ENCODE measurements at regions not wholly inside any gene's neighbourhood (a gene's known extent, or its start where the extent isn't known, plus 50 kb on each side); places are given as distances from the start of the nearest gene placed in this dataset.

GRCh38 chr4:54879576-54879975 is 221.8 kb downstream of the KIT start:
- Histone ChIP-seq H3K4me2 (ENCODE audit: low read depth, low read length) (0 out of 2 replicates have a peak overlapping the region, but pooled peaks have one; percentile 28), H2BK15ac (ENCODE audit: low read depth, low read length) (no peak overlapping the region; the same call in 2 of the 3 replicates), H3K27me3 (ENCODE audit: control insufficient read depth, insufficient read depth, low read length) (no peaks in the 10 kb centered on the region), H3K9me1 (ENCODE audit: insufficient read depth, low read length) (peaks cover 12% of the 10 kb centered on the region; the same call in 1 of the 2 replicates), H3K4me1 (ENCODE audit: control insufficient read depth, insufficient read depth, low read length) (peaks cover 4% of the 10 kb centered on the region), H2BK20ac (ENCODE audit: low read depth, low read length) (no peak overlapping the region; the same call in 1 of the 2 replicates), H4K5ac (ENCODE audit: low read depth, low read length) (no peak overlapping the region), H2BK120ac (ENCODE audit: low read depth, low read length) (peak overlapping the region; percentile 47; the same call in 1 of the 2 replicates), H4K91ac (ENCODE audit: insufficient read depth, low read depth, low read length) (no peak overlapping the region), H3K18ac (ENCODE audit: low read depth, low read length) (no peak overlapping the region), H2AK9ac (replicated peaks; ENCODE audit: low read depth, low read length, poor library complexity) (no peak overlapping the region), H4K8ac (ENCODE audit: low read depth in 2 of 2, low read length in 2 of 2) (no peak overlapping the region; a peak in 1 of 4 replicates), H3K23ac (ENCODE audit: low read depth, low read length) (no peak overlapping the region), H2AFZ (replicated peaks; ENCODE audit: low read length, poor library complexity) (no peak overlapping the region), H3K4me3 (ENCODE audit: insufficient read depth, low read depth, low read length) (no peak overlapping the region), H3K9ac (ENCODE audit: low read depth, low read length) (no peak overlapping the region), H3K14ac (replicated peaks; ENCODE audit: low read depth, low read length) (no peak overlapping the region), H3K56ac (ENCODE audit: extremely low read depth, insufficient read depth, low read length) (0 out of 2 replicates have a peak overlapping the region, but pooled peaks have one; percentile 24), H3K36me3 (ENCODE audit: control insufficient read depth, insufficient read depth, low read length) (no peaks in the 10 kb centered on the region), H3K27ac (ENCODE audit: insufficient read depth, low read length) (no peak overlapping the region), H3K9me3 (ENCODE audit: control insufficient read depth, insufficient read depth, low read length) (no peaks in the 10 kb centered on the region), H3K79me1 (ENCODE audit: low read depth in 1 of 2, low read length in 2 of 2) (no peaks in the 10 kb centered on the region), H2AK5ac (ENCODE audit: low read depth, low read length) (no peak overlapping the region), H2BK5ac (ENCODE audit: low read depth, low read length, poor library complexity, severe bottlenecking) (peak overlapping the region; percentile 86), H4K20me1 (ENCODE audit: insufficient read depth, low read length) (no peaks in the 10 kb centered on the region), H3K4ac (ENCODE audit: low read depth, low read length) (no peak overlapping the region)
- CTCF ChIA-PET = interaction anchor here (0.7 to 1.0 kb wide), 2 partner anchors 35 to 79 kb away, joined by 3 read pairs; no protein-coding TSS in a partner anchor
- intact Hi-C loops (cut with micrococcal nuclease) (loop anchor here (5.0 kb wide), 1 partner anchor 83 kb away; no protein-coding TSS in a partner anchor), in situ Hi-C loops (cut with MboI; ENCODE audit: low sequenced_read_pairs) (loop anchor here (25.0 kb wide), 1 partner anchor 92 kb away; no protein-coding TSS in a partner anchor), dilution Hi-C loops (cut with HindIII; ENCODE audit: low sequenced_read_pairs, unreplicated experiment) (no loop called here)
- no TSS peak for BruUV-seq (replicated peaks)
- POLR2A ChIA-PET (ENCODE audit: unreplicated experiment) = no interaction called here
- TF ChIP-seq MXI1 (IDR thresholded peaks at IDR 0.05; ENCODE audit: borderline replicate concordance, low read depth, low read length) = no peak
- no peak for TF ChIP-seq RAD21 (IDR thresholded peaks at IDR 0.05; ENCODE audit: low read length)
- peak; percentile 64 for TF ChIP-seq FOS (IDR thresholded peaks at IDR 0.05; ENCODE audit: low read depth, low read length)
- ATAC-seq (ENCODE audit: low read depth) = peak; percentile 98
- DNase-seq = peak; percentile 87

Data from IMR-90 (cell line).